HEK293T (cell line): ENCODE measurements at regions not wholly inside any gene's neighbourhood (a gene's known extent, or its start where the extent isn't known, plus 50 kb on each side); places are given as distances from the start of the nearest gene placed in this dataset.

Experiments used
- ARNT ChIP-seq: fragments of 450-650 bp; IDR thresholded peaks from 2 replicates; pipeline ENCODE4 v1.6.1; 2017; ENCODE audit warnings: mild to moderate bottlenecking
- BHLHE40 ChIP-seq: fragments of 450-650 bp; IDR thresholded peaks from 2 replicates; pipeline ENCODE4 v1.6.1; 2016; ENCODE audit warnings: mild to moderate bottlenecking, moderate library complexity, borderline replicate concordance
- ELF4 ChIP-seq: fragments of 450-650 bp; IDR thresholded peaks from 2 replicates; pipeline ENCODE4 v1.6.1; 2017; ENCODE audit warnings: antibody characterized with exemption
- HDGF ChIP-seq: fragments of 450-650 bp; IDR thresholded peaks from 2 replicates; pipeline ENCODE4 v1.6.1; 2017; ENCODE audit warnings: antibody characterized with exemption, borderline replicate concordance
- L3MBTL2 ChIP-seq: fragments of 450-650 bp; conservative IDR thresholded peaks from 2 replicates; pipeline ENCODE4 v1.6.1; 2016; ENCODE audit warnings: mild to moderate bottlenecking
- NFRKB ChIP-seq: fragments of 450-650 bp; IDR thresholded peaks from 2 replicates; pipeline ENCODE4 v1.6.1; 2016; ENCODE audit warnings: mild to moderate bottlenecking, moderate library complexity
- PKNOX1 ChIP-seq: fragments of 450-650 bp; IDR thresholded peaks from 2 replicates; pipeline ENCODE4 v1.6.1; 2016
- SUZ12 ChIP-seq: fragments of 450-650 bp; IDR thresholded peaks from 2 replicates; pipeline ENCODE4 v1.6.1; 2016; ENCODE audit warnings: mild to moderate bottlenecking
- ZNF384 ChIP-seq: fragments of 450-650 bp; IDR thresholded peaks from 2 replicates; pipeline ENCODE4 v1.6.1; 2016

GRCh38 chr4:23238848-23239247 lies 546.1 kb downstream of the GBA3 start:
- TF ChIP-seq SUZ12: no peak
- no peak for TF ChIP-seq ELF4
- TF ChIP-seq L3MBTL2: no peak
- no peak for TF ChIP-seq BHLHE40
- no peak for TF ChIP-seq HDGF
- TF ChIP-seq ARNT: no peak
- no peak for TF ChIP-seq PKNOX1
- no peak for TF ChIP-seq NFRKB
- TF ChIP-seq ZNF384: no peak
